ENCODE measurements at regions not wholly inside any gene's neighbourhood (a gene's known extent, or its start where the extent isn't known, plus 50 kb on each side); places are given as distances from the start of the nearest gene placed in this dataset.
"Not testable (repeated sequence)": the region's sequence is repeated elsewhere in the genome, so short reads cannot be mapped to it uniquely, and the experiment has no call there.

- no peaks in the 10 kb centered on the region for H3K36me3 ChIP-seq (replicated peaks; ENCODE audit: insufficient read depth, low read depth)
- WGBS (ENCODE audit: low lambda C conversion rate, missing lambda C conversion rate) = 85% methylated on average over 3 of the region's 3 CpGs
Observed at GRCh38 chrX:36868592-36868991, 139.6 kb upstream of the FAM47C start.

GRCh38 chrX:36869457-36869856 is 138.7 kb upstream of the FAM47C start:
- no peaks in the 10 kb centered on the region for H4K20me1 ChIP-seq (ENCODE audit: insufficient read depth, poor library complexity, severe bottlenecking)
- 68% methylated on average over 2 of the region's 2 CpGs for WGBS (ENCODE audit: low lambda C conversion rate, missing lambda C conversion rate)
- no peaks in the 10 kb centered on the region for H3K36me3 ChIP-seq (replicated peaks; ENCODE audit: insufficient read depth, low read depth)
- H3K4me3 ChIP-seq = no peak overlapping the region
- no peak overlapping the region for H2AFZ ChIP-seq
- H3K9me3 ChIP-seq (ENCODE audit: low read depth) = no peaks in the 10 kb centered on the region
- H3K4me2 ChIP-seq = no peak overlapping the region
- no peaks in the 10 kb centered on the region for H3K4me1 ChIP-seq (ENCODE audit: insufficient read depth)
- no peaks in the 10 kb centered on the region for H3K79me2 ChIP-seq
- no peak for DNase-seq (ENCODE audit: low spot score)
- H3K9me2 ChIP-seq (replicated peaks; ENCODE audit: insufficient read depth) = no peaks in the 10 kb centered on the region
- H3K27ac ChIP-seq = no peak overlapping the region
- no peaks in the 10 kb centered on the region for H3K27me3 ChIP-seq
- TF ChIP-seq CTCF (IDR thresholded peaks at IDR 0.05; ENCODE audit: poor library complexity) = no peak
- TF ChIP-seq EZH2 (IDR thresholded peaks at IDR 0.05; ENCODE audit: borderline replicate concordance) = no peak

More at GRCh38 chrX:36868592-36868991, 139.6 kb upstream of the FAM47C start:
- Histone ChIP-seq H3K79me2 (no peaks in the 10 kb centered on the region), H3K27me3 (no peaks in the 10 kb centered on the region), H3K4me3 (no peak overlapping the region), H3K4me2 (no peak overlapping the region), H4K20me1 (ENCODE audit: insufficient read depth, poor library complexity, severe bottlenecking) (no peaks in the 10 kb centered on the region), H3K4me1 (ENCODE audit: insufficient read depth) (no peaks in the 10 kb centered on the region), H2AFZ (no peak overlapping the region), H3K27ac (no peak overlapping the region), H3K9me3 (ENCODE audit: low read depth) (no peaks in the 10 kb centered on the region), H3K9me2 (replicated peaks; ENCODE audit: insufficient read depth) (no peaks in the 10 kb centered on the region)
- no peak for TF ChIP-seq CTCF (IDR thresholded peaks at IDR 0.05; ENCODE audit: poor library complexity)
- DNase-seq (ENCODE audit: low spot score) = no peak

- Histone ChIP-seq H2AFZ (no peak overlapping the region), H4K20me1 (ENCODE audit: insufficient read depth, poor library complexity, severe bottlenecking) (no peaks in the 10 kb centered on the region), H3K27ac (no peak overlapping the region), H3K4me3 (no peak overlapping the region), H3K9me2 (replicated peaks; ENCODE audit: insufficient read depth) (no peaks in the 10 kb centered on the region), H3K36me3 (replicated peaks; ENCODE audit: insufficient read depth, low read depth) (no peaks in the 10 kb centered on the region), H3K9me3 (ENCODE audit: low read depth) (no peaks in the 10 kb centered on the region), H3K4me2 (no peak overlapping the region), H3K4me1 (ENCODE audit: insufficient read depth) (no peaks in the 10 kb centered on the region), H3K79me2 (no peaks in the 10 kb centered on the region), H3K27me3 (no peaks in the 10 kb centered on the region)
- 81% methylated on average over 3 of the region's 3 CpGs for WGBS (ENCODE audit: low lambda C conversion rate, missing lambda C conversion rate)
- TF ChIP-seq CTCF (IDR thresholded peaks at IDR 0.05; ENCODE audit: poor library complexity) (no peak), EZH2phosphoT487 (IDR thresholded peaks at IDR 0.05; ENCODE audit: low read depth, severe bottlenecking, unreplicated experiment) (no peak), EZH2 (IDR thresholded peaks at IDR 0.05; ENCODE audit: borderline replicate concordance) (no peak)
- no peak for DNase-seq (ENCODE audit: low spot score)
Observed at GRCh38 chrX:36897690-36898089, 110.5 kb upstream of the FAM47C start.

- no peak overlapping the region for H3K4me2 ChIP-seq
- H3K4me1 ChIP-seq (ENCODE audit: insufficient read depth) = no peaks in the 10 kb centered on the region
- no peak overlapping the region for H3K27ac ChIP-seq
- no peaks in the 10 kb centered on the region for H3K36me3 ChIP-seq (replicated peaks; ENCODE audit: insufficient read depth, low read depth)
- H3K79me2 ChIP-seq = no peaks in the 10 kb centered on the region
- H4K20me1 ChIP-seq (ENCODE audit: insufficient read depth, poor library complexity, severe bottlenecking) = no peaks in the 10 kb centered on the region
- H3K4me3 ChIP-seq = no peak overlapping the region
- H3K27me3 ChIP-seq = no peaks in the 10 kb centered on the region
- TF ChIP-seq EZH2 (IDR thresholded peaks at IDR 0.05; ENCODE audit: borderline replicate concordance) (no peak), CTCF (IDR thresholded peaks at IDR 0.05; ENCODE audit: poor library complexity) (peak; percentile 54), EZH2phosphoT487 (IDR thresholded peaks at IDR 0.05; ENCODE audit: low read depth, severe bottlenecking, unreplicated experiment) (no peak)
- no peaks in the 10 kb centered on the region for H3K9me3 ChIP-seq (ENCODE audit: low read depth)
- no peak overlapping the region for H2AFZ ChIP-seq
- H3K9me2 ChIP-seq (replicated peaks; ENCODE audit: insufficient read depth) = no peaks in the 10 kb centered on the region
- 45% methylated on average over 3 of the region's 3 CpGs for WGBS (ENCODE audit: low lambda C conversion rate, missing lambda C conversion rate)
- peak; percentile 44 for DNase-seq (ENCODE audit: low spot score)
Observed at GRCh38 chrX:36898301-36898700, 109.9 kb upstream of the FAM47C start.

GRCh38 chrX:36904561-36904960 is 103.6 kb upstream of the FAM47C start:
- not testable (repeated sequence) for H3K79me2 ChIP-seq; H3K4me3 ChIP-seq; H4K20me1 ChIP-seq (ENCODE audit: insufficient read depth, poor library complexity, severe bottlenecking); H3K9me2 ChIP-seq (replicated peaks; ENCODE audit: insufficient read depth); H3K4me1 ChIP-seq (ENCODE audit: insufficient read depth); H3K27me3 ChIP-seq; H3K27ac ChIP-seq; H2AFZ ChIP-seq; H3K36me3 ChIP-seq (replicated peaks; ENCODE audit: insufficient read depth, low read depth); H3K9me3 ChIP-seq (ENCODE audit: low read depth); DNase-seq (ENCODE audit: low spot score); H3K4me2 ChIP-seq
- WGBS (ENCODE audit: low lambda C conversion rate, missing lambda C conversion rate) = 98% methylated on average over 3 of the region's 3 CpGs
